OCI-M2 (cell line): ENCODE measurements at regions not wholly inside any gene's neighbourhood (a gene's known extent, or its start where the extent isn't known, plus 50 kb on each side); places are given as distances from the start of the nearest gene placed in this dataset.

Experiments used
- DNase-seq: peaks from one replicate; lab custom pipeline; 2025; ENCODE audit not compliant: unreplicated experiment; lab: John Stamatoyannopoulos, UW

DNA sequence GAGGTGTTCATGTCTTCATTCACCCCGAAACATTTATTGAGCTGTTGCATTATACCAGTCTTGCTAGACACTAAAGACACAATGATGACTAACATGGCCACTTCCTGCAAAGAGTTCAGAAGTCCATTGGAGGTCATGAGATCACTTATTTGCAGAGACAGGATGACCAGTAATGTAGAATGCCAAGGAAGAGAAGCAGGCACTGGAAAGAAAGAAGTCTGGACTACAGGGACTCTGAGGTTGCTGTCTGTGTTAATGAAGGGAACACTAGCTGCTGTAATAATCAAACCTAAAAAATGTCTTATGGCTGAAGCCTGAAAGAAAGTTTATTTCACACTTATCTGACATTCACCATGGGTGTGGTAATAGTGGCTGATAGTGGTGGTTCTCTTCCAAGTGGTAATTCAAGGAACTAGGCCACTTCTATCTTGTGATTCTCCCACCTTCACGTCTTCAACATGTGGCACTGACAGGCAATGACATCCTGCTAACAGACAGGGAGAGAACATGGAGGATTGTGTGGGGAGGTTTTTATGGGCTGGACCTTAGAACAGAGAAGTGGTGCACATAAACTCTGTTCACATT, 89.2 kb upstream of the MKLN1 start:
- DNase-seq, result no peak

GRCh38 chr7:131241386-131241785, 86.3 kb upstream of the MKLN1 start:
- no peak for DNase-seq

- DNase-seq, result no peak
These were observed 85.5 kb upstream of the MKLN1 start for GRCh38 chr7:131242123-131242650.

- DNase-seq, result no peak
These were observed 83.3 kb upstream of the MKLN1 start for GRCh38 chr7:131244259-131244852.

GRCh38 chr7:131249003-131249402, 78.7 kb upstream of the MKLN1 start:
- DNase-seq, result no peak

DNA sequence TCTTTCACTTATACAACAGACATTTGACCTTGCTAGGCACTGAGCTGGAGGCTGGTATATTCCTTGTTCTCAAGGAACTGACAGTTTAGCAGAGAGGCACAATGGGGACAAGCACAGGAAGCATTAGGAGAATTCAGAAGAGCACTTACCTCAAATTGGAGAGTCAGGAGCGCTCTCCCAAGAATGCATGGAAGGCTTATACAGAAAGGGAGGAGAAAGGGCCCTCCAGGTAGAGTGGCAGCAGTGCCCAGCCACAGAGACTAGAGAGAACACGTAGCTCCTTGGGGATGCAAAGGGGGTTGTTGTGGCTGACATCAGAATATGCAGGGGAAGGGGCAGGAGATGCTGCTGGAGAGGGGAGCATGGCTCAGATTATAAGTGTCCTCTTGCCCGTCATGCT, 78.2 kb upstream of the MKLN1 start:
- no peak for DNase-seq

DNA sequence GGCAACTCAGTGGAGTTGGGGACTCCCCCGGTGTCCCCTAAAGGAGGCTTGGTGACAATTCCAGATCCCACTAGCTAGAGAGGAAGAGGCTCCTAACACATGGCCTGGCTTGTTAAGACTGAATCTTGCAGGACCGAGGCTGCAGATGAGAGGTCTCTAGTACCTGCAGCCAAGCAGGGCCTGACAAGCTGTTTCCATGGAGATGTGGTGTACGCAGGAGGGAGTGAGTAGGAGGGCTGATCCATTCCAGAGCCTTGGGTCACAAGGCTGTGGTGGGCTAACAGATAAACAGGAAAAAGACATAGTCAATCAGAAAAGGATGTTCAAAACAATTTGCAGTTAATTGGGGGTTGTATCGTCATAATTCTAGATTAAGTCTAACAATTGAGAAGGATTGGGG, 77.3 kb upstream of the MKLN1 start:
- no peak for DNase-seq

GRCh38 chr7:131251371-131251770, 76.3 kb upstream of the MKLN1 start:
- no peak for DNase-seq

GRCh38 chr7:131252976-131253375, 74.7 kb upstream of the MKLN1 start:
- DNase-seq, result no peak

GRCh38 chr7:131254211-131254610, 73.5 kb upstream of the MKLN1 start:
- no peak for DNase-seq

DNA sequence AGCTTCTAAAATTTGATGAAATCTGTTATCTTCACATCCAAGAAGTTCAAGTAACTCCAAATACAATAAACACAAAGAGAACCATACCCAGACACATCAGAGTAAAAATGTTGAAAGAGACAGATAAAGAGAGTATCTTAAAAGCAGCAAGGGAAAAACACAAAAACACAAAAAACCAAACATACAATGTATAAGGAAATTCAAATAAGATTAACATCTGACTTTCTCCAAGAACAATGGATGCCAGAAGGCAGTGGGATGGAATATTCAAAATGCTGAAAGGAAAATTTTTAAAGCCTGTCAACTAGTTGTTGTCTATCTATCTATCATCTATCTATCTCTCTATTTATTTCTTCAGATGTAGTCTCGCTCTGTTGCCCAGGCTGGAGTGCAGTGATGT, 72.4 kb upstream of the MKLN1 start:
- DNase-seq, result no peak

DNA sequence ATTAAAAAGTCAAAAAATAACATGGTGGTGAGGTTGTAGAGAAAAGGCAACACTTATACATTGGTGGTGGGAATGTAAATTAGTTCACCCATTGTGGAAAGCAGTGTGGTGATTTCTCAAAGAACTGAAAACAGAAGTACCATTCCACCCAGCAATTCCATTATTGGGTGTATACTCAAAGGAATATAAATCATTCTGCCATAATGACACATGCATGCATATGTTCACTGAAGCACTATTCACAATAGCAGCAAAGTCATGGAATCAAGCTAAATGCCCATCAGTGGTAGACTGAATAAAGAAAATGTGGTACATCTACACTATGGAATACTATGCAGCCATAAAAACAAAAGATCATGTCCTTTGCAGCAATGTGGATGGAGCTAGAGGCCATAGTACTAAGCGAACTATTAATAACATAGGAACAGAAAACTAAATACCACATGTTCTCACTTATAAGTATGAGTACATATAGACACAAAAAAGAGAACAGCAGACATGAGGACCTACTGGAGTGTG, 66.1 kb upstream of the MKLN1 start:
- no peak for DNase-seq

GRCh38 chr7:131265227-131265626, 62.4 kb upstream of the MKLN1 start:
- no peak for DNase-seq

- DNase-seq, result no peak
These were observed 60.0 kb upstream of the MKLN1 start for GRCh38 chr7:131267631-131268030.

DNA sequence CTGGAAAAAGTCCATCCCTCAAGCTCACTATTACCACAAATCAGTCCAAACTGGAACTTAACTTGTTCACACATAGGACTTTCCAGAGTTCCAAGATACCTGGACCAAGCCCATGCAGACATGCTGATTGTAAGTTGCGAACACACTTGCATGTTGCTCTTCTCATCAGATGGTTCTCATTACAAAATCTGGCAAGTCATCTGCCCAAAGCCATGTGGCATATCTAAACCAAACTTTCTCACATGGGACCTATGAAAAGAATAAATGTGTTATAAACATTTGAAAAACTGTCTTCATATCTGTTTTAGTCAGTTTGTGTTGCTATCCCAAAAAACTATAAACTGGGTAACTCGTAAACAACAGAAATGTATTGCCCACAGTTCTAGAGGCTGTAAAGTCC, 58.8 kb upstream of the MKLN1 start:
- DNase-seq, result no peak

DNA sequence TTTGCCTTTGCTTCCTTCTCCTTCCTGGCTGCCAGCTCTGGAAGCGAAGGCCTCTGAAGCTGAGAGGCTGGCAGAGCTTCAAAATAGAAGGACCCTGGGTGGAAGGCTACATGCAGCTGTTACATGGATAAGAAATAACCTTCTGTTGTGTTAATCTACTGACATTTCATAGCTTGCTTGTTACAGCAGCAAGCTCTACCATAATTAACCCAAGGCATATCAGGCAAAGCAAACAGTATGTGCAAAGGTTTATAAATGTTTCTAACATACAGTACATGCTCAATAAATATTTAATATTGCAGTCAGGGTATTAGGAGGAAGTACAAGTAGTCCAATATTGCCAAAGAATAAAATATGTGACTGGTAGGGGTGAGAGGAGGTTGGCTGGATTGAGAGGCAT, 55.6 kb upstream of the MKLN1 start:
- no peak for DNase-seq

DNA sequence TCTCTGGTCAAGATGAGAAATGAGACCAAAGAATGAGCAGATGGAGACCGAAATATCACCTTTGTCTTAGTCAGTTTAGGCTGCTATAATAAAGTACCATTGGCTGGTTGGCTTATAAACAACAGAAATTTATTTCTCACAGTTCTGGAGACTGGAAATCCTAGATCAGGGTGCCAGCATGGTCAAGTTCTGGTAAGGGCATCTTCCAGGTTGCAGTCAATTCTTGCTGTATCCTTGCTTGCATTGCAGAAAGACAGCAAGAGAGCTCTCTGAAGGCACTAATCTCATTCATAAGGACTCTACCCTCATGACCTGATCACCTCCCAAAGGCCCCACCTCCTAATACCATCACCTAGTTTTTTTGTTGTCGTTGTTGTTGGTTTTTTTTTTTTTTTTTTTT, 52.7 kb upstream of the MKLN1 start:
- DNase-seq, result no peak

- no peak for DNase-seq
These were observed 51.5 kb upstream of the MKLN1 start for GRCh38 chr7:131276190-131276589.

DNA sequence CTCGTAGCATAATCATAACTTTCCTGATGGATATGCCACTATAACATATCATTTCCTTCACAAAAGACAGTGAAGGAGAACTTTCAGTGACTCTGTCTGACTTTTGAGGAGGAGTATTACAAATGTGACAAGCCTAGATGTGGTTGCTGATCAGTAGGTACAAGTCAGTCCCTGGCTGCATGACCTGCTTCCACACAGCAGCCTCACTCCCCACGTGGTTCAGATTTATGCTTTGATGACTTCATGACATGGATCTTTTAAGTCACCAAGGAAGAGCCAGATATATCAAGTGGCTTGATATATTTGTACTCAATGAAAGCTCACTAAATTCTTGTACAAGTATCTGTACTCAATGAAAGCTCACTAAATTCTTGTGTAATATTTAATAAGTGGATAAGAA, 50.9 kb upstream of the MKLN1 start:
- no peak for DNase-seq
